Kidney (tissue), 13 donors: ENCODE measurements at regions not wholly inside any gene's neighbourhood (a gene's known extent, or its start where the extent isn't known, plus 50 kb on each side); places are given as distances from the start of the nearest gene placed in this dataset.

ENCODE experiments used
- DNase-seq, 5 donors: peaks; one replicate each; pipeline ENCODE4 v3.0.0-alpha.2; 2013 to 2020
- FAIRE-seq: peaks from 2 replicates; lab custom pipeline; 2012; peaks lifted over from hg19 to GRCh38; lab: Jason Lieb, UNC
- H3K27ac ChIP-seq, 2 donors: one replicate each; pipeline ENCODE4 v1.7.0; 2013; ENCODE audit warnings: low read depth in 2 of 2, low read length in 2 of 2, inconsistent platforms in 1 of 2
- H3K27me3 ChIP-seq: one replicate; pipeline ENCODE4 v1.7.1; 2013; ENCODE audit warnings: low read length, inconsistent platforms; ENCODE audit not compliant: control insufficient read depth, insufficient read depth
- H3K36me3 ChIP-seq, 3 donors: one replicate each; pipeline versions ENCODE4 v1.7.0 to v1.7.1; 2013; ENCODE audit warnings: low read length in 3 of 3, control low read depth in 1 of 3, inconsistent platforms in 1 of 3; ENCODE audit not compliant: insufficient read depth in 3 of 3, control insufficient read depth in 2 of 3
- H3K4me1 ChIP-seq, 3 donors: one replicate each; pipeline versions ENCODE4 v1.7.0 to v1.7.1; 2013; ENCODE audit warnings: low read length in 3 of 3, inconsistent platforms in 1 of 3, low read depth in 1 of 3; ENCODE audit not compliant: control insufficient read depth in 2 of 3, insufficient read depth in 2 of 3
- H3K4me3 ChIP-seq, 3 donors: one replicate each; pipeline versions ENCODE4 v1.7.0 to v1.8.1; 2013; ENCODE audit warnings: low read length in 3 of 3, control low read depth in 1 of 3, inconsistent platforms in 1 of 3
- H3K9ac ChIP-seq, 3 donors: one replicate each; pipeline versions ENCODE4 v1.7.0 to v1.7.1; 2013; ENCODE audit warnings: low read length in 3 of 3, control low read depth in 1 of 3, inconsistent platforms in 1 of 3
- H3K9me3 ChIP-seq, 3 donors: one replicate each; pipeline versions ENCODE4 v1.7.0 to v1.7.1; 2013; ENCODE audit warnings: low read length in 3 of 3, control low read depth in 1 of 3, inconsistent platforms in 1 of 3; ENCODE audit not compliant: control insufficient read depth in 2 of 3, insufficient read depth in 1 of 3
- intact Hi-C: fragments of 100-400 bp; cut with DNase I; formaldehyde crosslinking; loops from one replicate; pipeline ENCODE4 v1.11.1; 2022
- TF ChIP-seq, protein P1 (sequence below): IDR thresholded peaks from 3 replicates; pipeline ENCODE4 v1.5.1; 2012; ENCODE audit warnings: mild to moderate bottlenecking, moderate library complexity, borderline replicate concordance; ENCODE audit not compliant: insufficient read depth; ENCODE audit errors: extremely low read depth
- donor health status: control.
- donor health status: control.
- donor health status: control.
- donor health status: control.
- donor health status: control.
- donor health status: DM: yes; HTN: yes; CAD: no.
- donor health status: Normal renal cell carcinoma (clear cell type).

DNA sequence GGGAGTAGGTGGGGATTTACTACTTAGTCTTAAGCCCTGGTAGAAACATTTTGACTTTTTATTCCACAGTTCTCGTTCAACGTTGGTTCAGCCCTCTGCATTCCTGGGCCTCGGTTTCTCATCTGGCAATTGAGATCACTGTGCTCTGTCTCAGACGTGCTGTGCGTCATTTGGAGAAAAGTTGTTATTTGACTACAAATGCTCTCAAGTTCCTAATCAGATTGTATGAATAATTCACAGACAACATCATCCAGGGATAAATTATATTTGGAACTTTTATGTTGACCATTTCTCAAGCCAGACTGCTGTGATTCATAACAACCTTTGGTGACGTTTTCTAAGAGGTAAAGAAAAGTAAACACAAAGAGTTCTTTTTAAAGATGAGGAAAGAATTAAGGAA is 69.2 kb downstream of the BLID start:
- FAIRE-seq (no peak), DNase-seq (peak in 2 of 5 donors; percentile 9 to 30)
- H3K4me3 ChIP-seq = no peak overlapping the region
- intact Hi-C loops = no loop called here
- TF ChIP-seq, protein P1, sequence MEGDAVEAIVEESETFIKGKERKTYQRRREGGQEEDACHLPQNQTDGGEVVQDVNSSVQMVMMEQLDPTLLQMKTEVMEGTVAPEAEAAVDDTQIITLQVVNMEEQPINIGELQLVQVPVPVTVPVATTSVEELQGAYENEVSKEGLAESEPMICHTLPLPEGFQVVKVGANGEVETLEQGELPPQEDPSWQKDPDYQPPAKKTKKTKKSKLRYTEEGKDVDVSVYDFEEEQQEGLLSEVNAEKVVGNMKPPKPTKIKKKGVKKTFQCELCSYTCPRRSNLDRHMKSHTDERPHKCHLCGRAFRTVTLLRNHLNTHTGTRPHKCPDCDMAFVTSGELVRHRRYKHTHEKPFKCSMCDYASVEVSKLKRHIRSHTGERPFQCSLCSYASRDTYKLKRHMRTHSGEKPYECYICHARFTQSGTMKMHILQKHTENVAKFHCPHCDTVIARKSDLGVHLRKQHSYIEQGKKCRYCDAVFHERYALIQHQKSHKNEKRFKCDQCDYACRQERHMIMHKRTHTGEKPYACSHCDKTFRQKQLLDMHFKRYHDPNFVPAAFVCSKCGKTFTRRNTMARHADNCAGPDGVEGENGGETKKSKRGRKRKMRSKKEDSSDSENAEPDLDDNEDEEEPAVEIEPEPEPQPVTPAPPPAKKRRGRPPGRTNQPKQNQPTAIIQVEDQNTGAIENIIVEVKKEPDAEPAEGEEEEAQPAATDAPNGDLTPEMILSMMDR = no peak
- no peaks in the 10 kb centered on the region for H3K4me1 ChIP-seq
- H3K9me3 ChIP-seq = no peaks in the 10 kb centered on the region
- H3K36me3 ChIP-seq = no peaks in the 10 kb centered on the region
- no peak overlapping the region for H3K27ac ChIP-seq
- no peaks in the 10 kb centered on the region for H3K27me3 ChIP-seq
- H3K9ac ChIP-seq = no peak overlapping the region

DNA sequence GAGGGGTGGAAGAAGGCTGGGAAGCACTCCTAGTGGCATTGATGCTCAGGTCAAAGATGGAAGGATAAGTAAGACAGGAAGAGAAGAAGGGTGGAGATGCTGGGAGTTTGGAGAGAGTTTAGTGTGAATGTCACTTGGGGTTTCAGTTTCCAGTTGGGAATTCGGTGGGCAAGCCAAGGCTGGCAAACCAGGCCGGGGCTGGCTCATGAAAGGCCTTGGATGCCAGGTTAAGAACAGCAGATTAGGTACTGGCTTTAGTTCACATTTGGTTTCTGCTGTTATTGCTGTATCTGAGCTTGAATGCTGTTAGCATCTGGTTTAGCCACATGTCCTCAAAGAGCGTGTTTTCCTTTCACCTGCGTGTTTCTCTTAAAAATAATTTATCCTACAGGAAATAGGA is 69.6 kb downstream of the BLID start:
- no peak overlapping the region for H3K9ac ChIP-seq
- intact Hi-C loops = no loop called here
- H3K27me3 ChIP-seq = no peaks in the 10 kb centered on the region
- DNase-seq (no peak), FAIRE-seq (no peak)
- H3K9me3 ChIP-seq = no peaks in the 10 kb centered on the region
- H3K4me1 ChIP-seq = no peaks in the 10 kb centered on the region
- TF ChIP-seq, protein P1 = no peak
- H3K36me3 ChIP-seq = no peaks in the 10 kb centered on the region
- H3K27ac ChIP-seq = no peak overlapping the region
- H3K4me3 ChIP-seq = no peak overlapping the region

DNA sequence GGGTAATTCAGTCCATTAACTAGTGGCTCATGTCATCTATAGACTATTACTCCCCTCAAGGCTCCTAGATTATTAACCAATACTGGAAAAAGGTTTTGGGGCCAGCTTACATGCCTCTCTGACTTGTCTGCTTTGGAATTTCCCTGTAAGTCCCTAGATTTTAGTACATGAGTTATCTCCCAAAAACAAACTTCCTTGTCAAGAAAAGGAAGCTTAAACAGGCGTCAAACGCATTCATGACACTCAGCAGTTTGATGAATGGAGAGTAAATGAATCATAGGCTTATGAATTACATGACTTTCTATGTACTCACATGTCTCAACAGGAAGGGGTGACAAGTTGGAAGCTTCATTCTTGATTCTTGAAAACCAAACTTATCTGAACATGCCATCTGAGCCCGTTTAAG is 70.8 kb downstream of the BLID start:
- H3K27ac ChIP-seq = no peak overlapping the region
- no peaks in the 10 kb centered on the region for H3K27me3 ChIP-seq
- H3K9me3 ChIP-seq = no peaks in the 10 kb centered on the region
- no peaks in the 10 kb centered on the region for H3K4me1 ChIP-seq
- H3K4me3 ChIP-seq = no peak overlapping the region
- TF ChIP-seq, protein P1 = no peak
- H3K9ac ChIP-seq = no peak overlapping the region
- peak in 1 of 5 donors; percentile 7 for DNase-seq
- FAIRE-seq = no peak
- H3K36me3 ChIP-seq = no peaks in the 10 kb centered on the region
- intact Hi-C loops = no loop called here

DNA sequence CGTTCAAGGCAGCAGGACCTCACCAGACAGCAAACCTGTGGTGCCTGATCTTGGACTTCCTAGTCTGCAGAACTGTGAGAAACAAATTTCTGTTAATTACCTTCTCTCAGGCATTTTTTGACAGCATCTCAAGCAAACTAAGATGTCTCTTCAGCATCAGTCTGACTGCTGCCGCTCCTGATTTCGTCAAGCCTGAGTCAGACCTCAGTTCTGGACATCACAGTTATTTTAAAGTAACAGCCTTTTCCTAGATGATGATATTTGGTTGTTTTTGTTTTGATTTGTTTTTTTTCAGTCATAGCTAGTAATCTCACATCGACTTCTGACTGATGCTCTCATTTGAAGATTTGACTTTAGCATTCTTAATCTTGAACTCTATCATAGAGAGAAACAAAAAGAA is 71.9 kb downstream of the BLID start:
- Histone ChIP-seq H3K27ac (no peak overlapping the region), H3K27me3 (no peaks in the 10 kb centered on the region), H3K4me1 (no peaks in the 10 kb centered on the region), H3K9ac (no peak overlapping the region), H3K4me3 (no peak overlapping the region), H3K9me3 (no peaks in the 10 kb centered on the region), H3K36me3 (no peaks in the 10 kb centered on the region)
- TF ChIP-seq, protein P1 = no peak
- intact Hi-C loops = no loop called here
- DNase-seq (no peak), FAIRE-seq (no peak)
